DMS79 treated with DMSO at 0.1 percent for 48 hours (cell line): ENCODE measurements at regions not wholly inside any gene's neighbourhood (a gene's known extent, or its start where the extent isn't known, plus 50 kb on each side); places are given as distances from the start of the nearest gene placed in this dataset.

ENCODE experiments used
- DNase-seq: peaks from one replicate; lab custom pipeline; 2025; lab: John Stamatoyannopoulos, UW

DNA sequence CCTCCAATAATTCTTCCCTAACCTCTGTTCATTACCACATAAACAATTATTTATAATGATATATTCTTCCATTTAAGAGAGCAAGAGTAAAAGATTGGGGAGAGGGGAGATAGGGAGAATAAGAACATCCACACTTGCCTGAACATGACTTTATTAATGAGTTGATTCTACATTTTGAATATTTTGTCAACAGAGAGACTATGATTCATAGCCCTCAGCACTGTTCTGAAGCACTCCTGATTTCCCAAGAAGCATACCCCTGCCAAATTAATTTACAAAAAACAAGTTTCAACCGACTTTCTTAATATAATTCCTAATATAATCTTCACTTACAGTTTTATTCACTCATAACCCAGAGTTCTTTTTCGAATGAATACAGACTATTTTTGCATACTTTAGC, 828.8 kb downstream of the ROBO2 start:
- DNase-seq: no peak

- DNase-seq: no peak
Measured at GRCh38 chr3:77869423-77869822, 829.5 kb downstream of the ROBO2 start.

DNA sequence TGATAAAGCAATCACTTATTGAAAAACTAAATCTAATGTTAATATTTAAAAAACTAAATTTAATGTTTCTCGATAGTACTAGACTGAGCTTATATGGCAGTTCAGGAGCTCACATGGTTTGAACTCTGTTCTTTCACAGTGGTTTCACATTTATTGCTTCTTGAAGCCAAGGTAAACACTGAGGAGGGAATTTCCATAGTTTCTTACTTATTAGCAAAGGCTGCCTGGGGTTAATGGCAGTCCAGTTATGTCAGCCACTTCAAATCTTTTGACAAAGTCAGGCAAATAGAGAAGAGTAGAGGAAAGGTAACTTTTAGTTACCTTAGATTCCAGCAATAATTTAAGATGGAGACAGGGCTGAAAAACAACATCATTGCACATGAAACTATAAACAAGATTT, 831.5 kb downstream of the ROBO2 start:
- DNase-seq: no peak

DNA sequence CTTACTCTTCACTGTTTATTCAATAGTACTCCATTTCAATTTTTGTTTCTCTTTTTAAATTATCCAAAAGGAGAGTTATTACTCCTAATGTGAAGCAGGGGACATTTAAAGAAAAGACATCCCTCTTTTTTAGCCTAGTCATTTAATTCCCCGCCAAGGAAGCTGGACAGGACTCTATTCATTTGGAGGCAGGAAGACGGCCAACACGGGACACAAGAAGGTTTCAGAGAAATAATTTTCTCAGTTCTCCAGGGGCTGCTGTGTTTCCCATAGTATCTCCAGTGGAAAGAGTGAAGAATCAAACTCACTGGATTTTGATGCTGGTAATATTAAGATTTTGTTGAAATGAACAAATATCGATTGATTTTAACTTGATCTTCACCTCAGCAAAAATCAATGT, 833.7 kb downstream of the ROBO2 start:
- DNase-seq: no peak

DNA sequence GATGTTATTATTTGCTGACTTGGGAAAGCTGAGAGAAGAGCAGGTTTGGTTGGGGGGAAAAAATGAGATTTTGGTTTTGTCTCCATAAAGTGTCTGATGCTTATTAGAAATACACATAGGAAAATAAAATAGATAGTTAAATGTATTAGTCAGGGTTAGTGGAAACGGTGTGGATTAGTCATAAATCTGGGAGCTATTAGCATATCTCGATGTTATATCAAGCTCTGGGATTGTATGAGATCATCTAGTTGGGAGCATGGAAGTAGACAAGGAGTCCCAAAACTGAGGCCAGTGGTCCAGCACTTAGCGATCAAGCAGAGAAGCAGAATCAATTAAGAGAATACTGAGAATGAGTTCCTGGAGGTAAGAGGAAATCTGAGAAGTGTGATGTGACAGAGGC, 845.5 kb downstream of the ROBO2 start:
- no peak for DNase-seq

GRCh38 chr3:77887611-77888010, 847.7 kb downstream of the ROBO2 start:
- no peak for DNase-seq

- DNase-seq: no peak
Measured at GRCh38 chr3:77889616-77890015, 849.7 kb downstream of the ROBO2 start.

DNA sequence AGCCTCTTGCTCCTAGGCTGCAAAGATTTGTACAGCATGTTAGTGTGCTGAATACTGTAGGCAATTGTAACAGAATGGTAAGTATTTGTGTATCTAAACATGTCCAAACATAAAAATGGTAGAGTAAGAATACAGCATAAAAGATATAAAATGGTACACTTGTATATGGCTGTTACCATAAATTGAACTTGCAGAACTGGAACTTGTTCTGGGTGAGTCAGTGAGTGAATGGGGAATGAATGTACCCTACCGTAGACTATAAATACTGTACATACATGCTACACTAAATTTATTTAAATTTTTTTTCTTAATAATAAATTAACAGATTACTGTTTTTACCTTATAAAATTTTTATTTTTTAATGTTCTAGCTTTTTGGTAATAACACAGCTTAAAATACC, 858.7 kb downstream of the ROBO2 start:
- no peak for DNase-seq

DNA sequence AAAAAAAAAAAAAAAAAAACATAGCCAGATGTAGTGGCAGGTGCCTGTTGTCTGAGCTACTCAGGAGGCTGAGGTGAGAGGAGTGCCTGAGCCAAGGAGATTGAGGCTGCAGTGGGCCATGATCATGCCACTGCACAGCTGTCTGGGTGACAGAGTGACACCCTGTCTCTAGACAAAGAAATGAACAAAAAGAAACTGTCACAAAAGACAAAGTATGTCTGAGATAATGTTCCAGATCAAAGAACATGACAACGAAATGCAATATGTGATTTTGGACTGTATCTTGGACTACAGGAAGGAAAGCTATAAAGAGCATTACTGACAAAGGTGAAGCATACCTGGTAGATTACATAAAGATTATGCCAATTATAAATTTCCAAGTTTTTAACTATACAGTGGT, 862.8 kb downstream of the ROBO2 start:
- no peak for DNase-seq

- DNase-seq: no peak
Measured at GRCh38 chr3:77906102-77906709, 866.3 kb downstream of the ROBO2 start.

GRCh38 chr3:77913524-77914174, 873.8 kb downstream of the ROBO2 start:
- no peak for DNase-seq

- DNase-seq: no peak
Measured at GRCh38 chr3:77915336-77915735, 875.4 kb downstream of the ROBO2 start.

GRCh38 chr3:77917225-77917624, 877.3 kb downstream of the ROBO2 start:
- DNase-seq: no peak

DNA sequence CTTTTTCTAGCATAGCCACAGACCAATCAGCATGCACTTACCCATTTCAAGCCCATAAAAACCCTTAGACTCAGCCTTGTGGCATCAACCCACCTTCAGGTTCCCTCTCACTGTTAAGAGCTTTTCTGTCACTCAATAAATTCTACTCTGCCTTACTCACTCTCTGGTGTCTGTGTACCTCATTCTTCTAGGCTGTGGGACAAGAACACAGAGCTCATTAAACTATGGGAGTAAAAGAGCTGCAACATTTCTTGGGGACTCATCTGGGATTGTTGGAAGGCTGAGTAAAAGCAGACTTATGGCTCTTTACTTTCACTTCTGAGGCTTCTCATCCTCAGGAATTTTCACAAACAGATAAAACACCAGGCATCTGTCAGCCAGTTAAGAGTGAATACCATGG, 879.3 kb downstream of the ROBO2 start:
- DNase-seq: no peak

DNA sequence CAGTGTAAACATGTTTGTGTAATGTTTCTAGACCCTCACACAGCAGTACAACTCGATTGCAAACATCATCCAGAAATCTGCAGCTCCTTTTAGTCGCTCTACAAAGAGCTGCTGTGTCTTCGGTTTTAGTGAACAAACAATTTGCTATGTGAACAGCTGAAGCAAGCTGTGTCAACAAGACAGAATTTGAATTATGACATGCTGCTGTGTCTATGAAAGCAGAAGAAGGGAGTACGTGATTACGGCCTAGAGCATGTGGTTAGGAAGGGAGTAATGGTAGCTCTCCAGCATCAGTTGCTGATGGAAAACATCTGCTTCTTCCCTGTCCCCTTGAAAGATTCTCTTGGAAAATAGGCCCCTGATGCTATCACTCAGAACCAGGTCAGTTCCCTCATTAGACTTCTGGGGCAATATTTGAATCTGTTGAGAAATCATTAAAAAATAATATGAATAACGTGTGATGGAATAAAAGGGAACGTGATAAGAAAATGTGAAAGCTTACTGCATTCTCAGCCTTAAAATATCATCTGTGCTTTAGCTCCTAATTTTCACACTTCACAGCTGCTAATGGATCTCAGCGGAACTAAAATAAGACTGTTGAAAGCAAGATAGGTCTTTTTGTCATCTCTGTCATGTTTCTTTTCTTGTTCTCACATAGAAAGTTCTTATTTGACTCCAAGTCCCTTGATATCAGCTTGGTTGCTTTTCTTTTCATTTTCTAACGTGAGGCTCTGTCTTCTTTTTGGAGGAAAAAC, 891.5 kb downstream of the ROBO2 start:
- DNase-seq: no peak

DNA sequence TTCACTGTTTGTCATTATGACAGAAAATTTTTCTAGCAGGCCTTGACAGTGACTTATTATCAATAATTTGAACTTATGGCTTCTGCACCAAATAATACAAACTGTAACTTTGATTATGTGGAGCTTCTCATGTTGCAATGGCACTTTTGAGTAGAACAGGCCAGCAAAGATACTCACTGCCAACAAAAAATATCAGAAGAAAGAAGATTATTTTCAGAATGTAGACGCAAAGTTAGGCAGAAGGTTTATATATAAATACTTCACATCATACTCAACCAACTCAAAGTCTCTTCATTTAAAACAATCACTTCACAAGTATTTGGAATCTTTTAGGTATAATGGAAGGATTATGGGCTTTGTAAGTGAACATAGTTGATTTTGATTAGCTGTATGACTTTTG, 893.0 kb downstream of the ROBO2 start:
- DNase-seq: no peak

DNA sequence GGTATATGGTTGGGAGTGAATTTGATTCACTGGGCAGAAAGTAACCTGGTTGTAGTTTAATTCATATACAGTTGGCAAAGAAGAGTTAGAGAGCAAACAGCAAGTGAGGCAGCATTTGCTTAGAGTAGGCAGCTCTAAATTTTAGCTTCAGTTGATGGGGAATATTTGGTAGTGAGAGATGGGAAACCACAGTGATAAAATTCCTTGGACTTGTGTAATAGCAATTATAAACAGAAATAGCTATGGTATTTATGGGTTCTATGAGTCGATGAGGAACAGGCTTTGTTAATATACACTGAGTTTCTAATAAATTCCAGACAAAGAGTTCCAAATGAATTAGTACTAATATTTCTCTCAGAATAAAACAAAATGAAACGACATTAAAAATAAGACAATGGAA, 894.0 kb downstream of the ROBO2 start:
- DNase-seq: no peak

DNA sequence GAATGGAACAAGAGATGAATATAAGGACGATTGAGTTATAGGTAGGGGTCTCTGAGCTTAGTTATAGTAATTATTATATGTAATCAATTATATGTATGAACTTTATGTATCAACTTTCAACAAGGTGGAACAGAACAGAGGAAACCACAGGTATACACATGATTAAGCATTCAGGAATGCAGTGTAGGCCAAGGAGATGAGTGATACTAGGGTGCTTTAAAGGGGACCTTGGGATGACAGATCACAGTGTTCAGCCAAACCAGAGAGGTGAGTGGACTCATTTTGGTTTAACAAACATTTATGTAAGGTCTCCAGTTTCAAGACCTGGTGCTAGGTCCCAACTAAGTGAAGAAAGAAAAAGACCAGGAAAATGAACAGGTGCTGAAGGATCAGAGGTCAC, 895.5 kb downstream of the ROBO2 start:
- no peak for DNase-seq

DNA sequence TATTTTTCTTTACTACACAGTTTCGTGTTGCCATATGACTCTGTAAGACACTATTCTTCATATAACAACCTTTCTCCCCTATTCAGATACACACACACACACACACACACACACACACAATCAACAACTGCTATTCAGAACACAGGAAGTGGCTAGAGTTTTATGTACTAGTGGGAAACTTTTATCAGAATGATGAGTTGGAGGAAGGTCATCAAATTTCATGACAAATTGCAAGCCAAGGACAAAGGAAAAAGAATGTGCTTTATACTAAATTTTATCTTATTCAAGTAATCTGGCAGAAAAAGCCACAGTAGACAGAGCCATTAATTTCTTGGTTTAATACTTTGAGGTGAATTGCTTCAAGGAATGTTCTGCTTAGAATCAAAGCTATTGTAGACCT, 899.8 kb downstream of the ROBO2 start:
- no peak for DNase-seq

DNA sequence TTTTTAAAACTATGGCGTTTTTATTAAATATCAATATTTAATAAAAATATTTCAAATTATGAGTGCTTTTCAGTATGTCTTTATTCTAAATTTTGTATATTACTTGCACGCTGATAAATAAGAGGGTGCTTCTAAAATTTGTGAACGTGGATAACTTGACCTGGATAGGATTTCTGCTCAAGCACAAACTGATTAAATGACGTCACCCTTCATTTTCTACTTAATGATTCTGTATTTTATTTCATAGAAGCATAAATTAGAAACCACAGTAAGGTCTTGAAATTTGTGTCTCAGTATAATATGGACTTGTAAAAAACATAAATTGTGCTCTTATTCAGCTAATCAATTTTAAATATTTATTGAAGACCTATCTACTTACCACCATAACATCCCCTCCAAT, 903.7 kb downstream of the ROBO2 start:
- no peak for DNase-seq

- no peak for DNase-seq
Measured at GRCh38 chr3:77945320-77945719, 905.4 kb downstream of the ROBO2 start.

DNA sequence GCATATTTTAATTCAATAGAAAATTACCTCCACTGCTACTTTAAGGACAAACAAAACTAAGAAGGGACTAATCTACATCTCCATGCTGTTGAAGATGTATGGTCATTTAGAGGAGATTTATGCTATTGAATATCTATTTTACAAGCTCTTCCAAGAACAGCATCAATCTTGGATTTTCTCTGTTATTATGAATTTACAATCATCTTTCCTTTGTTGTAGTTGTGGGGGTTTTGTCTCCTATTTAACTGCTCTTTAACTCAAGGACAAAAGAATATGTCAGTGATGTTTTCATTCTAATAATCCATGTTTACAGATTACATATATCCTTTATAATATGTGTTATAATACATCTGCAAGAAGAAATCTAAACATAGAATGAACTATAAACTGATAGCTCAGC, 907.8 kb downstream of the ROBO2 start:
- DNase-seq: no peak

GRCh38 chr3:77967621-77968020, 927.7 kb downstream of the ROBO2 start:
- DNase-seq: no peak

GRCh38 chr3:77976079-77976478, 936.2 kb downstream of the ROBO2 start:
- no peak for DNase-seq
